ENCODE measurements at regions not wholly inside any gene's neighbourhood (a gene's known extent, or its start where the extent isn't known, plus 50 kb on each side); places are given as distances from the start of the nearest gene placed in this dataset.
A peak's percentile ranks its signal among the peaks of the same experiment; 100 is the strongest.

DNA sequence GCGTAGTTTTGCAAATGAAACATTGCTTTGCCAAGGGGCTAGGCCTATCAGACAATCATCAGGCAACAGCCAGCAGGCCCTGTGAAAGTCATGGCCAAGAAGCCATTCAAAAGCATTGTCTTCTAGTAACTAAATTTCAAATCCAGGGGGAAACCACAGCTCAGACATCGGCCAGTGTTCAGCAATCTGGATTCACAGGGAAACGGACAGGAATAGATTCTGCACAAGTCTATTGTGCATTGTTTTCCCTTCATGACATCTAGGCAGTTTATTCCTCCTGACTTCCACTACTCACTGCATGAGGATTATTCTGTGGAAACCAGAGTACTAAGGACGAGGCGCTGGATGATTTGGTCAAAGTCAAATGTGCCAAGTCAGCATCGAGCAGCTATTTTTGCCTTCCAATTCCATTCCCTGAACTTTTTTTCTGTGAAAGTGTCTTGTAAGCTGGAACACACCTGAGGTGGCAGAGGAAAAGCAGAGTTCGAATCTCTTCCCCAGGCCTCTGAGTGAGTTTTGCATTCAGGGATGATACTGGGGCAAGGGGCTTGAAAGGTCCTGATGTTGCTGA, 75.4 kb downstream of the VCPKMT start:
- no peak for DNase-seq

DNA sequence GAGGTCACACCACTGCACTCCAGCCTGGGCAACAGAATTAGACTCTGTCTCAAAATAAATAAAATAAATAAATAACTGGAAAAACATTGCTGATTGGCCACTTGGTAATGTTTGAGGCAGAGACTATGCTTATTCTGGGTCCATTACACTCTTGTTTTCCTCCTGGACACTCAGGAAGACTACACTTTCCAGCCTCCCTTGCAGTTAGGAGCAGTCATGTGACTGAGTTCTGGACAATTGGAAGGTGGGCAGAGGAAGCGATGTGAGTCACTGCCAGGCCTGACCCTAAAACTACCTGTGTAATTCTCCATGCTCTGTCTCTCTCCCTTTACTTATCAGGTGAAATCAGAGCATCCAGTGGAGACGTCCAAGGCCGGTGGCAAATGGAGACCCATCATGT, 74.4 kb downstream of the VCPKMT start:
- no peak for DNase-seq

DNA sequence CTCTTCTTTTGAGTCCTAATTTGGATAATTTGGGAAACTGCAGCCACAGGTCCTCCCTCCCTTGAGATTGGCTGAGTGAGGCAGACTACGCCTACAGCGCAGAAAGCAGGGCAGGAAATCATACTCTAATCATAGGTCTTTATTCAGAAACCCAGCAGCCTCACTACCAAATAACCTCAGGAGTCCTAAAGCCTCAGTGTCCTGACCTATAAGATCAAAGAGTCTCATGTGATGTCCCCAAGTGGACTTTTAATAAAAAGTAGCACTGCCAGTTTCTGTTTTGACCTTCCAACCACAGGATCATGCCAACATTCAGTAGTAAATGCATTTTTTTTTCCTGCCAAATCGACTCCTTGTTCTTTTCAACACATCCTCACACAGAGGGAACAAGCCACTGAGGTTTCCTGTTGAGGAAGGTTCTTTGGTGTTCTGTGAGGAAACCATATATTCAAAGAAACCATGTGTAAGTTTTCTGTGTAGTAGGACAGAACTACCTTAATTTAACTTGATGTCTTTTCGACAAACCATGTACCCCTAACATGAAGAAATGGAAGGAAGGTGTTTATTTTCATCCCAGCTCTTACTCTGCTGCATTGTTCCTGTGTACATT, 72.2 kb downstream of the VCPKMT start:
- DNase-seq, result peak; percentile 49

GRCh38 chr14:50045039-50045711, 71.2 kb downstream of the VCPKMT start:
- peak; percentile 84 for DNase-seq

- no peak for DNase-seq
These were observed 70.5 kb downstream of the VCPKMT start for GRCh38 chr14:50045837-50046236.

GRCh38 chr14:50047274-50047676, 69.1 kb downstream of the VCPKMT start:
- DNase-seq, result no peak

- no peak for DNase-seq
These were observed 67.3 kb downstream of the VCPKMT start for GRCh38 chr14:50049093-50049492.

DNA sequence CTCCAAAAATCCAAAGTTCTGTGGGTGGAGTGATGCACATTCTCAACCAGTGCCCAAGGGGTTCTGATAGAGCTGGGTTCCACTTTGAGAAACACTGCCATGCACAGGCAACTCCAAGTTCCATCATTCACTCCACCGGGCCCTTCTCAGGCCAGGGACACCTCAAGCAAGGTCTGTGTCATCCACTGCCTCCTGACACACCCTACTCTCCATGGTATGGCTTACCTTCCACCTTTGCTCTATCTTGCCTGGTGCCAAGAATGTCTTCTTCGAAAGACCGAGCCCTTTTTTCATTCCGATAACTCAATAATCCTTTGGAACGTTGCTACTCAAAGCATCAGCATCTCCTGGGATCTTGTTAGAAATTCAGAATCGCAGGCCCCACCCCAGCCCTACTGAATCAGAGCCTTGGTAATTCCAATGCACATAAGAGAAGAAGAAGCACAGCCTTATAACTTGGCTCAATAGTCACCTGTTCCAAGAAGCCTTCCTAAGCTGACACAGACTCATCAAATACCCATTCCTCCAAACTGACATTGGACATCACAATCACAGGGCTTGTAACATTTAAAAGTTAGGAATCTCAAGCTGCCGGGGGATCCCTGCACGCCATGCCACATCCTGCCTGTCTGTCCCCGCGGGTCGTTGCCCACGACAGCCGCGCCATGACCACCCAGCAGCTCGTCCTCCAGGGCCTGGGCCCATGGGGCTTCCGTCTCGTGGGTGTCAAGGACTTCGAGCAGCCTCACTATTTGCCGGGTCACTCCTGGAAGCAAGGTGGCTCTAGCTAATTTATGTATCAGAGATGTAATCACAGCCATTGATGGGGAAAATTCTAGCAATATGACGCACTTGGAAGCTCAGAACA, 66.4 kb downstream of the VCPKMT start:
- no peak for DNase-seq

DNA sequence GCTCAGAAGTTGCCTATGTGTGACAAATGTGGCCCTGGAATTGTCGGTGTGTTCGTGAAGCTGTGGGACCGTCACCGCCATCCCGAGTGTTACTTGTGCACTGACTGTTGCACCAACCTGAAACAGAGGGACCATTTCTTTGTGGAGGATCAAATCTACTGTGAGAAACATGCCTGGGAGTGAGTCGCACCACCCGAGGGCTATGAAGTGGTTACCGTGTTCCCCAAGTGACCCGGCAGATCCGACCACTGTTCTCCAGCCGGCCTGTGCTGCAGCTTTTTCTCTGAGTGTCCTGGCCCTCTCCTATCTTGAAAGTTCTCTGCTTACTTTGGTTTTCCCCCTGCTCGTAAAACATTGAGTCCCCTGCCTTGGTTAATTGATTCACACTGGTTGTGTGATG, 65.3 kb downstream of the VCPKMT start:
- no peak for DNase-seq

GRCh38 chr14:50051706-50052105, 64.7 kb downstream of the VCPKMT start:
- no peak for DNase-seq

GRCh38 chr14:50052517-50052916, 63.9 kb downstream of the VCPKMT start:
- no peak for DNase-seq

DNA sequence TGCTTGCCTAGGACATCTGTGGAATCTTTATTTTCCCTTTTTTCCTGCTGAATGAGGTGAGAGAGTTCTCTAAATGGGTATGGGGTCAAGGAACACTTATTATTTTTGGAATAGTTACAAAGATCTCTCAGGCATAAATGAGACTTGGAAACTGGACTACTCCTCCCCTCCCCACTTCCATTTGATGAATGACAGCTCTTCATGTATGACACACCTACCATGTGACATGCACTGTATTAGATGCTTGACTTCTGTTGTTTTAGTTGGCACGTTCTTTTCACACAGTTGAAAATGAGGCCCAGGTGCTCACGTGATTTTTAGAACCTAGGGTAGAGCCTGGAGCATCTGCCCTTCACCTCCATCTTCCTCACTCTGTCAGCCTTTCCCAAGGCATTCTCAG, 62.4 kb downstream of the VCPKMT start:
- no peak for DNase-seq

DNA sequence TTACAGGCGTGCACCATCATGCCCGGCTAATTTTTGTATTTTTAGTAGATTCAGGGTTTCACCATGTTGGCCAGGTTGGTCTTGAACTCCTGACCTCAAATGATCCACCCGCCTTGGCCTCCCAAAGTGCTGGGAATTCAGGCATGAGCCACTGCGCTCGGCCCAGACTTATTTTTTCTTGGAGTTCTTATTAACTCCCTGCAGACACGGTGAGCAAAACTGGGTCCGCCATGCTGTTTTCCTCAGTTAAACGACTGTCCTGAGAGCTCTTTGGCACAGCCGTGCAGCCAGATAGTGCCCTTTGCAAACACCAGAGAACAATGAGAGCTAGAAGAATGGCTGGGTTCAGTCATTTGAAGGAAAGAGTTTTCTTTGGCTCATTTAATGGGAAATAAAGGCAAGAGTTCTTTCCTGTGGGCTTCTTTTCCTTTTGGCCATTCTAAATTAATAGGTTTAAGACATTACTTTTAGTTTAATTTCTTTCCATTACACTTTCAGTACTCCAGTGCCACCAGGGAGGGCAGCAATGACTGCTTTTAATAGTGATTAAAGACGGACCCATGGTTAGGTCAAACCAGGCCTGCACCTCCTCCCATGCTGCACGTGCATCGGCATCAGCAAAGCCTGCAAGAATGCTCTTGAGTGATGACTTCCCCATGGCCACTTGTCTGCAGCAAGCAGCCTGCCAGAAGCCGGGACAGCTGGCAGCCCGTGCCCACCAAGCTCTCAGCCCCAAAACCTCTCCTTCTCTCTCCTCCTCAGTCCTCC, 60.7 kb downstream of the VCPKMT start:
- DNase-seq, result no peak

DNA sequence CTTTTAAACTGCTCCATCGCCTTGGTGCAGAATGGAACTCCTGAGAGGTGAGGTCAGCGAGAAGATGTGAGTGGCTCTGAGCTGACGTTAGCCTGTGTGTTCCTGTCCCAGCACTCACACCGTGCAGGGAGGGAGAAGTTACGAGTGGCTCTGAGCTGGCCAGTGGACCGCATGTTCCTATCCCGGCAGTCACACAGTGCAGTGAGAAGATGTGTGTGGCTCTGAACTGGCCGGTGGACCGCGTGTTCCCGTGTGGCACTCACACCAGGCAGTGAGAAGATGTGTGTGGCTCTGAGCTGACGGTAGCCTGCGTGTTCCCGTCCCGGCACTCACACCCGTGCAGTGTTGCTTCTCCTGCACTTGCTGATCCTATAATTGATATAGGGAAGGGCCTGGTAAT, 59.9 kb downstream of the VCPKMT start:
- no peak for DNase-seq

DNA sequence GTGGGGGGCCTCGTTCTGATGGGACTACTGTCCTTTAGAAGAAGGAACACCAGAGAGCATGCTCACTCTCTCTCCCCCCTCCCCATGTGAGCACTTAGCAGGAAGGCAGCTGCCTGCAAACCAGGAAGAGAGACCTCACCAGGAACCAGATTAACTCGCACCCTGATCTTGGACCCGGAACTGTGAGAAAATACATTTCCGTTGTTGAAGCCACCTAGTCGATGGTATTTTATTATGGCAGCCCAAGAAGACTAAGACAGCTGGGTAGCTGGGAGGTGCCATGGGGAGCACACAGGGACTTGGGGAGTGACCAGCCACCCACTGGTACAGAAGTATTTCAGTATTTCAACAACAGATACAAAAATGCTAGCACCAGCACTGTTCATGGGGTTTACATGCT, 59.0 kb downstream of the VCPKMT start:
- DNase-seq, result no peak

GRCh38 chr14:50058113-50058512, 58.3 kb downstream of the VCPKMT start:
- DNase-seq, result no peak
